HG03442 (cell line): ENCODE measurements at regions not wholly inside any gene's neighbourhood (a gene's known extent, or its start where the extent isn't known, plus 50 kb on each side); places are given as distances from the start of the nearest gene placed in this dataset.

Experiments
- ATAC-seq: cut with Tn5 transposase; IDR thresholded peaks from one replicate; pipeline ENCODE4 v1.9.1; 2021; ENCODE audit warnings: mild to moderate bottlenecking, moderate library complexity; ENCODE audit not compliant: unreplicated experiment

DNA sequence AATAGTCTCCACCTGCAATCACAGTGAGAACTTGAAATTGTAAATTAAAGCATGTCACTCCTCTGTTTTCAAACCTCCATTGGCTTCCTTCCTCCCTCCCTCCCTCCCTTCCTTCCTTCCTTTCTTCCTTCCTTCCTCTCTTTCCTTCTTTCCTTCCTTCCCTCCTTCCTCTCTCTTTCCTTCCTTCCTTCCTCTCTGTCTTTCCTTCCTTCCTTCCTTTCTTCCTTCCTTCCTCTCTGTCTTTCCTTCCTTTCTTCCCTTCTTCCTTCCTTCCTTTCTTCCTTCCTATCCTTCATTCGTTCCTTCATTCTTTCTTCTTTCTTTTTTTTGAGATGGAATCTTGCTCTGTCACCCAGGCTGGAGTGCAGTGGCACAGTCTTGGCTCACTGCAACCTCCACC is 595.0 kb upstream of the ZNF608 start:
- ATAC-seq = no peak

DNA sequence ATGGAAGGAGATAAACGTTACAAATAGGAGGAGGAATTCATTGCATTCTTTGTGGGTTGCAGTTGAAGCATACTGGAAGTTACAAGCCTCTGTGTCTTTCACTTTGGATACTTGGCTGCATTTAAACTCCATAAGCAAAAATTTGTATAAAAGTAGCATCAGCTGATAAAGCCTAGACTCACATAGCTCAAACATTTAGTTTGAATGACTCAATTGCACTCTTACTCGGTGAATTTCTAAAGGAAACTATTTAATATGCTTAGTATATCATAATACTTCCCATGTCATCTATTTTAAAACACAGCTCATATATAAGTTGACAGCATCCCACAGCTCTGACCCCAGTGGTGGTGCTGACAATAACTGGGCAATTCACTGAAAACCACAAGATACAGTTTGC is 596.6 kb upstream of the ZNF608 start:
- ATAC-seq = no peak

DNA sequence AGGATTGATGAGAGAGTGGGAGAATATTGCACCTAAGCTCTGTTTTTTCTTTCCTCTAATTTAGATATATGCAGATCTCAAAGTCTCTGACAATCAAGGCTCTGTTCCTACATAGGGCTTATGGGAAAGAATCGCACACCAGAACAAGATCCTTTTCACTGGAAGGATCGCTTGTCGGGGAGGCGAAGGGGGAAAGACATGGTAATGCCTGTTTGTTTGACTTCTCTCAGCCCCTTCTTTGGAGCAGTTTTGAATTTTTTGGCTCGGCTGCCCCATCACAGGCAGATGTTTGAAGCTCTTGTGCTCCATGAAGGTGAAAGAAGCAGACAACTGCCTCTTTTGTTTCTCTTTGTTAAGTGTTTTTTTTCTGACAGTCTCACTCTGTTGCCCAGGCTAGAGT is 599.9 kb upstream of the ZNF608 start:
- no peak for ATAC-seq

DNA sequence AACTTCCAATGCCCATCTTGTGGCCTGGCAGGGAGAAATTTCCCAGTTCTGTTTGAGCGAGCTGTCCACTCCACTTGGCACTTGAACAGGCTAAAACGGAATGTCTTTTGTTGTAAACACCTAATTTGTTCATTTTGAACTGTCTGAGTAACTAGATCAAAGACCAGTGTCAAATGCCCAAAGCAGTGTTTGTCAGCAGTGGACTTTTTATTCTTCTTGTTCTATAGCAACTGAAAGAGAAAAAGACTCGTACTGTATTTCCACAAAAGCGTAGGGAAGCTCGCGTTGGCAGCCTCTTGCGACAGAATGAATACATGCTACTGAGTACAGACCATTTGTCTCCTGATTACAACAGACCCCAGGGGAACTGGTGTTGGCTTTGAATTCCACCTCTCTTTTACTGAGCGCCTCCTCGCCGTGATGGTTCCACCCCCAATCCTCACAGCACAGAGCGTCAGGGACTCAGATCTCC is 601.8 kb upstream of the ZNF608 start:
- no peak for ATAC-seq

DNA sequence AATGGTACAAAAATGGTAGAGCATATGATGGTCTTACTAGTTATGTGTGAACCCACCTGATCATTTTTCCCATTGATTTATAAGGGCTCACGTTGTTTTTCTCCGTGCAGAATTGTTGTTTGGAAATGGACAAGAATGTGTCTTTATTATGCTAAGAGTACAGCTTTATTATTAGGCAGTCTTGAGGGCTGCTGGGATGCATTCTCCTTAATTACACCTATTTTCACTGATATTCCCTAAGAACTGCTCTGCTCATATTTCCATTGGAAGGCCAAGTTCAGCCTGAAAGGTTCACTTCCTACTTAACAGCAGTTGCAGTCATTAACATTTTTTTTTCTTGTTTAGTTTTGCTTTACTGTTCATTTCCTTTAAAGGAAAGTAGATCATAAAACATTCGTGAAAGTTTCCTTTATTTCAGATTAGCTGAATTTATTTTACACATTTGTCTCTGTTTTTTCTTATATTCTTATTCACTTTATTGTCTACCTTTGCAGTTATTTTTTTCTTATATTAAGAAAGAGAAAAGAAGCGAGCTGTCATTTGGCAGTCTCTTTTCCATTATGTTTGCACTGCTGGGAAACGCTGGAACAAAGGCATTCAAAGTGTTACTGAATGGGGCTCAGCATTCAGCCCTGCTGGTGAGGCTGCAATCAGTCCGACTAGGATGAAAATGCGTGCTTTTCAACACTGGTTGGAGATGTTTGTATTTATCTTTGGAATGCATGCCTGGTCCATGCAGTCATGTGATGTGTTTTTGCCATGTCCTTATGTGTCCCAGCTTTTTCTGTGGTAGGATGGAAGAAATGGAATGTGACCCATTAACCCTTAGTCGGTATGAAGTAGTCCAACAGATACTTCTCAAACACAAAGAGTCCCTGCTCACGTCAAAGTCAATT is 602.7 kb upstream of the ZNF608 start:
- no peak for ATAC-seq

DNA sequence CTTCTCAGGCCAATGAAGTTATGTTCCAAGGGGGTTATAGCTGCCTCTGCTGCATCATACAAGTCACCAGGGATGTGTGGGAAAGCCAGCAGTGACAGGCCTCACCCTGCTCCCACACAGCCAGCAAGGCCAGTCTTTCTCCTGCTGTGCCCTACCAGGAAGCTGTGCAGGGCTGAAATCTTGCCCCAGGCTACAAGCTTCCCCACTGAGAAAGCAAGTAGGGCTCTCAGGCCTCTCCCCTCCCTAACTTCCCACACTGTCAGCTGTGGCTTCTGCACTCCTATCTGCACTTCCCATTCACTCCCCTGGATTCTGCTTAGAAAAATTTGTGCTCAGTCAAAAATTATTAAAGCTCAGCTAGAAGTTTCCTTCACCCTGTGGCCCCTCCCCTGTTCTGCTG is 611.2 kb upstream of the ZNF608 start:
- no peak for ATAC-seq

DNA sequence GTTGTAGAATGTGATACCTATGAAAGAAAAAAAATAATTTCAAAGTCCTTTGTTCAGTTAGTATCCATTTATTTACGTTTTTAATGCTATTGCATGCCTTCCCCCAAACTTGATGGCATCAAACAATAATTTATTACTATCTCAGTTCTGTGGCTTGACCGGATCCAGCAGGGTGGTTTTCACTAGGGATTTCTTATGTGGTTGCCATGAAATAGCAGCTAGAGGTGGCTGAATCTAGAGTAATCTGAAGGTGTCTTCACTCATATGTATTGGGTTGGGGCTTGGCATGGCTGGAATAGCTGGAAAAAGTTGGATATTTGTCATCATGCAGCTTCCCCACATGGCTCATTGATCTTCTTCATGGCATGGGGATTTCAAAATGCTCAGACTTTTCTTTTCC is 619.3 kb upstream of the ZNF608 start:
- ATAC-seq = no peak

DNA sequence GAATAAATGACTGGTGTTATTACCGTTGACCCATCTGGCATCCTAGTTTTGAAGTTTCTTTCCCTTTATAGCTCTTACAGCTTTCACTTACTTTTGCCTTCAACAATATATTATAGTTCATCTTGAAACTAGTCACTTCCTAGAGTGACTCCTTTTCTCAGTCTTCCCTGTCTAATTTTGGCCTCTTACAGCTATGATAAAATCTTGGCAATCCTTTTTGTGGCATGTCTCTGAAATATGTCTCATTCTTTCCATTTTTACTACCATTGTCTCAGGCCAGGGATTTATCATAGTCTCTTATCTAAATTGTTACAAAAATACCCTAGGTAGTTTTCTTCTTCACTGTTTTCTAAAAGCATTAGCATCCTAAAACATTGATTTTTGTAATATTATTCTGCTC is 621.3 kb upstream of the ZNF608 start:
- ATAC-seq = no peak

DNA sequence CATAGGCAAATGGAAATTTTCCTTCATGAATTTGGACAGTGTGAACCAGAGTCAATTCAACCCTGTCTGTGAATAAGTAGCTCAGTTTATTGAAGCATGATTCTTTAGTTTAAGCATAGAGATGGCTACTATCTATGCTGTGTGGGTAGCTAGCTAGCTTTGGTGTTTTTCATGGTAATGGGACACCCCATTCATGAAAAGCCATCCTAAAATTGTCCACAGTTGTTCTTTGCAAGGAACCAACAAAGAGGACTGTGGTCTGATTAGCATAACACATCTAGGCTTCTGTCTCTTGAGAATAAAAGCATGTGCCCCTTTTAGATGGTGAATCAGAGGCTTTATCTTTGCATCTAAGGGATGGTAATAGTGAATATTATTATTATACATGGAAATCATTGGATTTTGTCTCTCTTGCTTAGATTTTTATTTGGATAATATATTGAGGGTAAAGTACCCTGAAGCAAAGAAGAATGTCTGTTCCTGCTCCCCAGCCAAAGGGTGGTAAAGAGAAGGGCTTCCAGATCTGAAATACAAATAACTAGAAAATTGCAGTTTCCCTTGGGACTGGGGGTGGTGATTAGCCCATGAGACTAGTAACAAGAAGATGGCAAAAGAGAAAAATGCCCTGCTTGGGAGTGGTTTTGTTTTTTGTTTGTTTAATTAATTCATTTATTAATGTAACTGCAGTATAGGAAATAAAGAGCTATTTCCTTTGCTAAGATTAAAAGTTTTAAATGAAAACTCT is 624.2 kb upstream of the ZNF608 start:
- ATAC-seq = no peak

DNA sequence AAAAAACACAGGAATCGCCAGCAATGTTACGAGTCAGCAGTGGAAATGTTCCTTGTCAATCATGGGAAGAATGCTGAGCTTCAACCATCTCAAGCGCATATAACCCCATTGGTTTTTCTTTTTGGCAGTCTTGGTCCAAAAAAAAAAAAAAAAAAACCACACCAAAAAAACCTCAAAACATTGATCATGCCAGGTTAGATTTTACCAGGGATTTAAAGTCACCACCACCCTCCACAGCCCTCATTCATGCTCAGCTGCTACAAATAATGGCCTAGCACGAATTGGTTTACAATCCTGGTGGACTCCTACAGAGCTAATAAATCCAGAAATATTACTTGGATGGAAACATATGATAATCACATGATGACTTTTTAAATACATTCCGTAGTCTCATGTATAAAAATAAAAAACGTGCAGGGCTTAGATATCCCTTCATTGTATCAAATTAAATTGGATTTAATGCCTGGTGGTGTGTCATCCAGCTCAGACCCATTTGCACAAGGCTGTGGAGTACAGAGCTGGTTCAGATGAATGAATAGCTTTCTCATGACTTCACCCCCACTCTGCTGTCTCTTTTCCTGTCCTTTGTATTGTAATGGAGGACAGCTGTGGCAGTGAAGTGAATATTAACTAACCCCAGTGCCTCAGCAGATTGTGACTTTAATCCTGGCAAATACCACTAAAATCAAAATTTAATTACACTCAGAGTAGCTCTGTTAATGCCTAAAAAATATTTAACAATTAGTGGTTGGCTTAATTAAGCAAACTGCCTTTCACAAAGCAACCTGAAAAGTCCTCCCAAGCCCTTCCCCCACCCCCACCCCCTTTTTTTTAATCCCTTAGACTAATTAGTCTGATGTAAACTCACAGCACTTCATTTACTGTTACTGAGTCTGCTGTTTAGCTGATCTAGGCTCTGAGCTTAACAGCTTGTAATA is 626.5 kb upstream of the ZNF608 start:
- ATAC-seq = no peak

DNA sequence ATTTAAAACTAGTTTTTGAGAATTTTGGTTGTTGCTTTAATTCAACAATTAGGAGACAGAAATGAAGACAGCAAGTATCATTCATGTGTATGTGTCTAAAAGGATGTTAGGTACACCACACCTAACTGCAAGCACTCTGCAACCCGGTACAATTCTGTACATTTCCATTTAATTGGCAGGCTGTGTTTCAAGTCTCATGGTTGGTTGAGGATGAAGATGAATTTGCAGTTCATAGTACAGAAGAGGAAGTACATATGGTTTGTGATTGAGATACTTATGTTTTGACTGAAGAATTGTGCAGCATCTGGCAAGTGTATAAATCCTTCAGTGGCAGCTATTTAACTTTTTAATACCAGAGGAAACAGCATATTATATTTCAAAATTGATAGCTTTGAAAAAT is 628.7 kb upstream of the ZNF608 start:
- peak; percentile 47 for ATAC-seq

DNA sequence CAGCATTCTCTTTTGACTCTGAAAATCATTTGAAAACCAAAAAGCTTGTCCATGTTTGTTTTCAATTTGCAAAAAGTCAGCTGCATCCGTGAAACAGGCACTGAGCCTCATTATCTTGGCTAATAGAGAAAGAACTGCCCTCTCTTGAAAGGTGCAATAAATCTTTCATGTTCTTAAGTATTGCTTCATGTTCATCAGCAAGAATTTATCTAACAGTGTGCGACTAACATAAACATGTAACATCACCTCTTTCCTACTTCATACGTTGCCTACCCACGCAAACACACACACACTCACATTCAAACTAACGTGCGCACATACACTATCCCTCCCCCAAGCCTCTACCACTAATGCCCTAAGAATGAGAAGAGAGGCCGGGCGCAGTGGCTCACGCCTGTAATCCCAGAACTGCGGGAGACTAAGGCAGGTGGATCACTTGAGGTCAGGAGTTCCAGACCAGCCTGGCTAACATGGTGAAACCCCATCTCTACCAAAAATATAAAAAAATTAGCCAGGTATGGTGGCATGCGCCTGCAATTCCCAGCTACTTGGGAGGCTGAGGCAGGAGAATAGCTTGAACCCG is 629.7 kb upstream of the ZNF608 start:
- no peak for ATAC-seq

DNA sequence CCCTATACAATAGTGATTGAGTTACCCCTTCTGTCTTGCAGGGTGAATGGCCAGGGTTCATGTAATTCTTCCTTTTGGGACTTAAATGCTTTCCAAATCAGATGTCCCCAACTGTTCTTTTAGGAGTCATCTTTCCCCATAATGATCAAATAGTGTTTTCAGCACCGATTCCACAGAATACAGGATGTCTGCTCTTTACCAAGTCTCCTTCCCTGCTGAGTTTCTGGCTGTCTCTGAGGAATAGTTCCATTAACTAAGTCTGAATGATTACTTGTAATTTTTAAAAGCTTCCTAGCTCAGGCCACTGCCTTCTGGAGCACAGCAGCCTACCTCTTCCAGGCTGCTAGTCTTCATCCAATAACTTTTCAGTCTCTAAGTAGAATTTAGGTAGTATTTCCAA is 630.7 kb upstream of the ZNF608 start:
- no peak for ATAC-seq

DNA sequence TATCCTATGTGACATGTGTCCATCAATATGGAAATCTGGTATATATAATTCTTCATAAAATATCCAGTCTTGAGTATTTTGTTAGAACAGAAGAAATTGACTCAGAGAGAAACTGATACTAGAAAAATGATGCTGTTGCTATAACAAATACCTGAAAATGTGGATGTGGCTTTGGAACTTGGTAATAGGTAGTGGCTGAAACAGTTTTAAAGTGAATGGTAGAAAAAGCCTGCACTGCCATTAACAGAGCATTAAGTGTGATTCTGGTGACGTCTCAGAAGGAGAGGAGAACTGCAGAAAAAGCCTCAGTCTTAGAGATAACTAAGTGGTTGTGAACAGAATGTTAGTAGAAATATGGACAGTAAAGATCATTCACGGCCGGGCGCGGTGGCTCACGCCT is 634.9 kb upstream of the ZNF608 start:
- no peak for ATAC-seq

DNA sequence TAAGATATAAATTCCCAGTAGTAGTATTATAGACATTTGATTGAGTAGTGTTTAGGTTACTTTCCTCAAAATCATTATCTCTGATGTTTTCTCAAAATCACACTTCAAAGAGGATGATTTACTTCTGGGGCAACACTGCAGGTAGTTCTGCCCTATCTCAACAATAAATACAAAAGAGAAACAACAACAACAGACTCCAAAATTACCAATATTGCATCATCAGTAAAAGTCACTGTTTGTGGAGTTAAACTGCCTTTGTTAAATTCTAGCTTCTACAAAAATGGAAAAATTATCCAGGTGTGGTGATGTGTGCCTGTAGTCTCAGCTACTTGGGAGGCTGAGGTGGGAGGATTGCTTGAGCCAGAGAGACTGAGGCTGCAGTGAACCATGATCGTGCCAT is 637.6 kb upstream of the ZNF608 start:
- no peak for ATAC-seq

DNA sequence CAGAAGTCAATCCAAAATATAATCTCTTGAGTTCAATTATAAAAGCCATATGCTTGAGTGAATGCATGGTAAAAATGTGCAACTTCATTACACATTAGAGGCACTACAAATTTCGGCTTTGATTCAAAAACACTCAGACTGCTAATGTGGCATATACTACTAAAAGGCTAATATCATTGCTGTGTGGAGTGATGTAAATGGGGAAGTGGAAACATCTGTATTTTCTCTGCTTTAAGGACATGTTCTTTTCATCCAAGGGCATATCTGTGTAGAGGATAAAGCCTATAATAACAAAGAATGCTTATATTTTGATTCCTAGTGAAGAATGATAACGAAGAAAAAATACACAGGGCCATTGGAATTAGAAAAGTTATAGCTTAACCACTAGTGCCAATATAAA is 643.9 kb upstream of the ZNF608 start:
- no peak for ATAC-seq

DNA sequence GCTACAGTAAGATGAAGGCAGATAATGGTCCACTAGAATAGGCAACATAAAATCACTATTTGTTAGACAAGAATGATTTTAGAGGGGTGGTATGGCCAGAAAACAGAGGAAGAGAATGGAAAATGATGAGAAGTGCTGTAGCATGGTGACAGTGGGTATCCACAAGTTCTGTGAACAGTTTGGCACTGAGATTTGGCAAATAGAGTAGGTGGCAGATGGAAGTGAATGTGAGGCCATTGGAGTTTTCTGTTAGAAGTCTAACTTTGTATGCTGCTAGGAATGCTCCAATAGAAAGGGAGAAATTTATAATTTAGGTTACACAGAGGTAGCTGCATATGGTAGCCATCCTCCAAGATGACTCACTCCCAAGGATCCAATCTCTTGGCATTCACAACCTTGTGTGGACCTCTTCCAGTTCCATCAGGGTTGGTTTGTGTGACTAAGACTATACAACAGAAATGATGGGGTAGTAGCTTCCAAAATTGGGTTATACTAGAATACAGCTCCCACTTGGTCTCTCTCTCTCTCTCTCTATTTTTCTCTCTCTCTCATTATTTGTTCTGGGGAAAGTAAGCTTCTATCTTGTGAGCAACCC is 646.9 kb upstream of the ZNF608 start:
- ATAC-seq = no peak

DNA sequence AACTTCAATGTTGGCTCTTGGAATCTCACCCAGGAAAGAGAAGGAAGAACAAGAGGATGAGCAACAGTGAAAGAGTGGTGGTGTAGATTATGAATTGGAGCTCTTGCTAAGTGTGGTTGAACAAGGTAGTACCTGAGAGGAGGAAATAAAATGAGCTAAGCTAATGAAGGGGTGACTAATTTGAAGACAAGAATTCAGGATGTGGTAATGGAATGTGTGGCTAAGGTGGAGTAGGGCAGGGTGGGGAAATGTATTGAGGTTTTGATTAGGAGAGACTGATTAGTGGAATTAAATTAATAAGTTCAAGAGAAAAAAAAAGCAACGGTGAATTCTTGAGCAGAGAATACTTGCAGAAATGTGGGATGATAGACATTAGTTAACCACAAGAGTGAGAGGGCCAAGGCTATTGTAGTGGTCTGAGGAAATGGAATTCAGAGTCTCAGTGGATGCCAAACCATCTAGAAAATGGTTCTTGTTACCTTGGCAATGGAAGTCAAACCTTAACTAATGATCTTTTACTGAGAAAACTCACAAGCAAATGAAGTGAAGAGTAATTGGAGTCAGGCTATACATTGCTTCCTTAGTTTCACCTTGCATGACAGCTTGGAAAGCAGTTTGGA is 648.3 kb upstream of the ZNF608 start:
- ATAC-seq = no peak

DNA sequence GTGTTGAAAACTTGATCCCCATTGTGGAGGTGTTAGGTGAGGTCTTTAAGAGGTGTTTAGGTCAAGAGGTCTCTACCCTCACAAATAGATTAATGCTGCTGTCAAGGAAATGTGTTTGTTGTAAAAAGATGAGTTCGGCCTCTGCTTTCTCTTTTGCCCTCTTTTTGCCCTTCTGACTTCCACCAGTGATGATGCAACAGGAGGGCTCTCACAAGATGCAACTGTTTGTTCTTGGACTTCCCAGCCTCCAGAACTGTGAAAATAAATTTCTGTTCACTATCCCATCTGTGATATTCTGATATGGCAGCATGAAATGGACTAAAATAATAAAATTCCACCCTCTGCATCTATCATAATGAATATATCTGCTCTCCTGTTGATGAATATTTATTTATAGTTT is 650.0 kb upstream of the ZNF608 start:
- ATAC-seq = no peak

DNA sequence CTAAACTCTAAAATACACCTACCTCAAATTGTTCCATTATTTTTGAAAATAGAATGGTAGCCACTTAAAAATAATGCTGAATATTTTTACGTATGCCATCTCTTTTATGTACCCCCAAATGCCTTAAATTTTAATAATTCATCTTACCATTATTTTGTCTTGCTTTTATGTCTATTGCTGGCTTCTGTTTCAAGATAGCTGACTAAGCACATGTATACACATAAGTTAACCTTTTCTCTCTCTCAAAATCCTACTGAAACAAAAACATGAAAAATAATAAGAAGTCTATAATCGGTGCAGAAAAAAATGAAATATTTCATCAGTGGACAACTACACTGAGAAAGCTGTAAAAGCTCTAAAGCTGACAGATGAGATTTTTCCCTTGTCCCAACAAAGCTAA is 652.0 kb upstream of the ZNF608 start:
- ATAC-seq = no peak
